Fibroblast of the aortic adventitia (primary cell): ENCODE measurements at regions not wholly inside any gene's neighbourhood (a gene's known extent, or its start where the extent isn't known, plus 50 kb on each side); places are given as distances from the start of the nearest gene placed in this dataset.

Experiments used
- DNase-seq: peaks from one replicate; pipeline ENCODE4 v3.0.0-alpha.2; 2010; ENCODE audit warnings: low read depth
- H3K4me3 ChIP-seq: 2 replicates; pipeline ENCODE4 v1.5.1; 2011; ENCODE audit warnings: low read depth, mild to moderate bottlenecking, control low read depth, low read length, moderate library complexity
- TF ChIP-seq, protein P1 (sequence below): IDR thresholded peaks from 2 replicates; pipeline ENCODE4 v1.5.1; 2011; ENCODE audit warnings: mild to moderate bottlenecking, low read length, control low read depth, inconsistent platforms; ENCODE audit not compliant: insufficient read depth

DNA sequence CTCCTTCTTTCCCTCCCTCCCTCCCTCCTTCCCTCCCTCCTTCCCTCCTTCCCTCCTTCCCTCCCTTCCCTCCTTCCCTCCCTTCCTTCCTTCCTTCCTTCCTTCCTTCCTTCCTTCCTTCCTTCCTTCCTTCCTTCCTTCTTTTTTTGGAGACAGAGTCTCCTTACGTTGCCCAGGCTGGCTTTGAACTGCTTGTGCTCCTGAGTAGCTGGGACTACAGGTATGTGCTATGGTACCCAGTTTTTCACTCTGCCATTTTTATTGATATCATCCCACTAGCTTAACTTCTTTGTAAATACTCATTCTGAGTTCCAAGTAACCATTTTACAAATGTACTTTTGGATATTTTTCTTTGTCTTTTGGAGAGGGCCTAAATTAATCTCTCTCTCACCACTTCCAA lies 336.8 kb upstream of the DDI1 start:
- TF ChIP-seq, protein P1, sequence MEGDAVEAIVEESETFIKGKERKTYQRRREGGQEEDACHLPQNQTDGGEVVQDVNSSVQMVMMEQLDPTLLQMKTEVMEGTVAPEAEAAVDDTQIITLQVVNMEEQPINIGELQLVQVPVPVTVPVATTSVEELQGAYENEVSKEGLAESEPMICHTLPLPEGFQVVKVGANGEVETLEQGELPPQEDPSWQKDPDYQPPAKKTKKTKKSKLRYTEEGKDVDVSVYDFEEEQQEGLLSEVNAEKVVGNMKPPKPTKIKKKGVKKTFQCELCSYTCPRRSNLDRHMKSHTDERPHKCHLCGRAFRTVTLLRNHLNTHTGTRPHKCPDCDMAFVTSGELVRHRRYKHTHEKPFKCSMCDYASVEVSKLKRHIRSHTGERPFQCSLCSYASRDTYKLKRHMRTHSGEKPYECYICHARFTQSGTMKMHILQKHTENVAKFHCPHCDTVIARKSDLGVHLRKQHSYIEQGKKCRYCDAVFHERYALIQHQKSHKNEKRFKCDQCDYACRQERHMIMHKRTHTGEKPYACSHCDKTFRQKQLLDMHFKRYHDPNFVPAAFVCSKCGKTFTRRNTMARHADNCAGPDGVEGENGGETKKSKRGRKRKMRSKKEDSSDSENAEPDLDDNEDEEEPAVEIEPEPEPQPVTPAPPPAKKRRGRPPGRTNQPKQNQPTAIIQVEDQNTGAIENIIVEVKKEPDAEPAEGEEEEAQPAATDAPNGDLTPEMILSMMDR: no peak
- no peak overlapping the region for H3K4me3 ChIP-seq
- DNase-seq: no peak

DNA sequence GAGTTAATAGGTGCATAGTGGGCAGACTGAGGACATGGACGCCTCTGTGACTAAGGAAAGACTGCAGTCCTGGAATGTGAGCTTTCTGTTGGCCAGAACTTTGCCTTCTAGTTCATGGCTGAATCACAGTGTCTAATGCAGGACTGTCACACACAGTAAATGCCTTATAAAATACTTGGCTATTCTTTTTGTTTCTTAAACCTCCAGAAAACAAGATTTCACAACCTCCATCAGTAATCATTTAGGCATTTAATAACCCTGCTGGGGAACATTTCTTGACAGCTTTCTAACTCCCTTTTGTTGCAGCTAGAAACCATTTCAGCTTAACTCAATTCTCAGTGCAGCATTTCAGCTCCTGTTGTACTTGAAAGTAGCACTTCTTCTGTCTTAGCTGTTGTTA lies 335.8 kb upstream of the DDI1 start:
- DNase-seq: peak; percentile 88
- TF ChIP-seq, protein P1: no peak
- no peak overlapping the region for H3K4me3 ChIP-seq

DNA sequence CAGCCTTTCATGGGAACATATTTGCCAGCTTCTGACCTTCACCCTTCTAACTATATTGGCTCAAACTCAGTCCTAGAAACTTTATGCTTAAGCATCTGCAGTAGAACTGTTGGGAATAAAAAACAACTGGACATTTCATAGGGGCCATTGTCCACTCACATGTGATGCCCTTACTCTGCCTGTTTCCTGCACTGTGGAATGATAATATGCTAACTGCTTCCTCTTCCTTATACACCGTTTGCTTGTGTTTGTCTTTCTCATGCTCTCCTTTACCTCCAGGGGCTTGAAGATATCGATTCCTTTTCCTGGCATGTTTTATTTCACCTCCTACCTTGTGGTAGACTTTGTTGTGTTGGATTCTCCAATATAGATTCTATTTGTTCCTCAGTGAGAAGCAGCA lies 333.0 kb upstream of the DDI1 start:
- no peak for DNase-seq
- no peak overlapping the region for H3K4me3 ChIP-seq
- TF ChIP-seq, protein P1: no peak

DNA sequence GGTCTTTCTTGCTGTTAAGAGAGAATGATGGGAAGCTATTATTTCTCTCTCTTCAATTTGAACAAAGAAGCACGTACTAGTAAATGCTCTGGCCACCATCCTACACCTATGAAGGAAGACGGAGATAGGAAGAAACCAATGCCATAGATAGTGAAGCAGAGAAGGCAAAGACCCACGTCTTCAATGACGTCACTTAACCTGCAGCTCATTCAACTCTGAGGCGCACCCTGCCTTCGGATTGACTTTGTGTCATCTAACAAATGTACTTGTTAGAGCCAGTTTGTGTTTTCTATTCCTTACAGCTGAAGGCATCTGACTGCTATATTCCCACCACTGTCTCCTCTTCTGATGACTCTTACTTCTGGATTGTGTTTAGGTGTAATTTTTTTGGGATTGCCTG lies 332.5 kb upstream of the DDI1 start:
- TF ChIP-seq, protein P1: no peak
- no peak for DNase-seq
- no peak overlapping the region for H3K4me3 ChIP-seq

DNA sequence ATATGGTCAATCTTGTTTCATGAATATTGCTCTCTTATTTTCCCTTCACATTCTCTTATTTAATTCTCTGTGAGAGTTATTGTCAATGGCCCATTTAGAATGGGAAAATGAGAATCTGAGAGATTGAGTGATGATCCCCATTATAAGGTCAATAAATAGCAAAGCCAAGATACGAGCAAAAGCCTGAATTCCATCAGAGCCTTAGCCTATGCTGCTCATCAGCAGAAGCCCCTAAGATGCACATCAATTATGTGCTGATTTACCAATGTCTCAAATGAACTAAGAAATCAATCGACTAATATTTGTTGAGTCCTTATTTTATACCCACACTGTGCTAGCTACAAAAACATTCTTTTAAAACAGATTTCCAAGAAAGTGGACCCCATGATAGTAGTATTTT lies 330.8 kb upstream of the DDI1 start:
- DNase-seq: no peak
- TF ChIP-seq, protein P1: no peak

DNA sequence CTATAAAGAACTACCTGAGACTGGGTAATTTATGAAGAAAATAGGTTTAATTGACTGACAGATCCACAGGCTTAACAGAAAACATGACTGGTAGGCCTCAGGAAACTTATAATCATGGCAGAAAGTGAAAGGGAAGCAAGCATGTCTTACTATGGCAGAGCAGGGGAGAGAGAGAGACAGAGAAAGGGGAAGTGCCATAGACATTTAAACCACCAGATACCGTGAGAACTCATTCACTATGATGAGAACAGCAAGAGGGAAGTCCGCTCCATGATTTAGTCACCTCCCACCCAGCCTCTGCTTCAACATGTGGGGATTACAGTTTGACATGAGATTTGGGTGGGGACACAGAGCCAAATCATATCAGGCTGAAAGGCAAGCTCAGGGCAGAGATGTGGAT lies 327.1 kb upstream of the DDI1 start:
- no peak for DNase-seq
- TF ChIP-seq, protein P1: no peak
- no peak overlapping the region for H3K4me3 ChIP-seq

More for the DNA sequence above, 330.8 kb upstream of the DDI1 start:
- H3K4me3 ChIP-seq: no peak overlapping the region

DNA sequence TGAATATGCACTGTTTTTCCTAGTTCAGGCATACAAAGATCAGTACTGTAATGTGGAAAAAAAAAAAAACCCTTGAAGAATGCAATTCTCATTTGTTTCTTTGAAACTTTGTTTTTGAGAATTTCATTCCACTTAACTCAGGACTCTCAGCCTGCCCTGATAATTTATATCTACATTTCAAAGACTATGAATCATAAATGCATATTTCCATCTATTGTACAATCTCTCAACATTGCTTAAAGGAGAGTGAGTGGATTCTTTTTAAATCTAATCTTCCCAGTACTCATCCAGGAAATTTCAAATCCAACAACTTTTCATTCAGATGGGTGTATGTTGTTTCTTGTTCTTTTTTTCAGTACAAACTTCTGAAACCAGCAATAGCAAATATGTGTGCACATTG lies 322.2 kb upstream of the DDI1 start:
- TF ChIP-seq, protein P1: no peak
- H3K4me3 ChIP-seq: no peak overlapping the region
- DNase-seq: peak; percentile 92
